Panc1 (cell line): ENCODE measurements at regions not wholly inside any gene's neighbourhood (a gene's known extent, or its start where the extent isn't known, plus 50 kb on each side); places are given as distances from the start of the nearest gene placed in this dataset.

Source experiments
- CTCF ChIP-seq: fragments of 450-650 bp; IDR thresholded peaks from 2 replicates; pipeline ENCODE4 v1.5.1; 2017; ENCODE audit warnings: mild to moderate bottlenecking
- REST ChIP-seq, 2 experiments: IDR thresholded peaks; 2 replicates each; pipeline ENCODE4 v1.6.1; 2011 to 2012; ENCODE audit warnings: low read depth in 2 of 2, control low read depth in 1 of 2, low read length in 1 of 2, mild to moderate bottlenecking in 1 of 2, moderate library complexity in 1 of 2; ENCODE audit not compliant: insufficient read depth in 1 of 2
- SIN3A ChIP-seq: IDR thresholded peaks from 2 replicates; pipeline ENCODE4 v1.6.1; 2012; ENCODE audit warnings: low read depth, mild to moderate bottlenecking, low read length, moderate library complexity, borderline replicate concordance; ENCODE audit not compliant: insufficient read depth

- TF ChIP-seq CTCF (no peak), SIN3A (no peak), REST (IDR thresholded peaks at IDR 0.05; ENCODE audit: insufficient read depth in 1 of 2, low read depth in 2 of 2, low read length in 1 of 2) (no peak)
Measured at GRCh38 chr3:18483226-18483625, 58.1 kb upstream of the SATB1 start.
